HL-60 (cell line): ENCODE measurements at regions not wholly inside any gene's neighbourhood (a gene's known extent, or its start where the extent isn't known, plus 50 kb on each side); places are given as distances from the start of the nearest gene placed in this dataset.

Source experiments
- POLR2AphosphoS5 ChIP-seq: IDR thresholded peaks from 2 replicates; pipeline ENCODE4 v1.6.1; 2012; ENCODE audit warnings: low read depth
- SPI1 ChIP-seq: IDR thresholded peaks from 2 replicates; pipeline ENCODE4 v1.6.1; 2012; ENCODE audit warnings: low read depth, mild to moderate bottlenecking, borderline replicate concordance
- TF ChIP-seq, protein P1 (sequence below): IDR thresholded peaks from one replicate; pipeline ENCODE4 v1.5.1; 2011; ENCODE audit warnings: low read length, control low read depth, inconsistent platforms; ENCODE audit not compliant: insufficient read depth

DNA sequence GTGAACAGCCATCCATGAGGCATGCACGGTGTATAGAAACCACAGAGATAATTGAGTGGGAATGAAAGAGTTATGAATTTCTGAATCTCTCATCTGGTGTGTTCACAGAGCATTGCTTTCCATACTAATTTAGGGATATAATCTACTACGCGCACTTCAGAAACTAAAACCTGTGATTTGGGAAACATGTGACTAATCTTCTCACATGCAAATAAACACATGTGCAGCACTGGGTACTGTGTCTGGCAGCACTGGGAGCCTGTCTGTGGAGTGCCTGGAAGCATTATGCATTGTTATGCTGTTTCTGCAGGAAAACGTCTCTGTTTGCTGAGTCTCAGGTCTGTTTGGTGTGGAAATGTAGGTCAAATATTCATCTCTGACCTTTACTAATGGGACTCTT, 287.3 kb downstream of the CMPK2 start:
- TF ChIP-seq, protein P1, sequence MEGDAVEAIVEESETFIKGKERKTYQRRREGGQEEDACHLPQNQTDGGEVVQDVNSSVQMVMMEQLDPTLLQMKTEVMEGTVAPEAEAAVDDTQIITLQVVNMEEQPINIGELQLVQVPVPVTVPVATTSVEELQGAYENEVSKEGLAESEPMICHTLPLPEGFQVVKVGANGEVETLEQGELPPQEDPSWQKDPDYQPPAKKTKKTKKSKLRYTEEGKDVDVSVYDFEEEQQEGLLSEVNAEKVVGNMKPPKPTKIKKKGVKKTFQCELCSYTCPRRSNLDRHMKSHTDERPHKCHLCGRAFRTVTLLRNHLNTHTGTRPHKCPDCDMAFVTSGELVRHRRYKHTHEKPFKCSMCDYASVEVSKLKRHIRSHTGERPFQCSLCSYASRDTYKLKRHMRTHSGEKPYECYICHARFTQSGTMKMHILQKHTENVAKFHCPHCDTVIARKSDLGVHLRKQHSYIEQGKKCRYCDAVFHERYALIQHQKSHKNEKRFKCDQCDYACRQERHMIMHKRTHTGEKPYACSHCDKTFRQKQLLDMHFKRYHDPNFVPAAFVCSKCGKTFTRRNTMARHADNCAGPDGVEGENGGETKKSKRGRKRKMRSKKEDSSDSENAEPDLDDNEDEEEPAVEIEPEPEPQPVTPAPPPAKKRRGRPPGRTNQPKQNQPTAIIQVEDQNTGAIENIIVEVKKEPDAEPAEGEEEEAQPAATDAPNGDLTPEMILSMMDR, result no peak
- no peak for TF ChIP-seq POLR2AphosphoS5
- TF ChIP-seq SPI1, result no peak
